Sciatic nerve (tissue), 2 donors: ENCODE measurements at regions not wholly inside any gene's neighbourhood (a gene's known extent, or its start where the extent isn't known, plus 50 kb on each side); places are given as distances from the start of the nearest gene placed in this dataset.

Experiments used
- ATAC-seq: fragments of 200-7000 bp; cut with Tn5 transposase; one replicate; pipeline ENCODE4 v1.9.1; 2020; ENCODE audit warnings: mild to moderate bottlenecking, moderate library complexity
- DNase-seq: peaks from one replicate; pipeline ENCODE4 v3.0.0-alpha.2; 2020; ENCODE audit warnings: low spot score
- intact Hi-C: fragments of 100-400 bp; cut with DNase I; formaldehyde crosslinking; loops from one replicate; pipeline ENCODE4 v1.14.2; 2022
- donor health status: DM: no; HTN: no; CAD: no.
- donor health status: DM: no; HTN: no; CAD: no.

DNA sequence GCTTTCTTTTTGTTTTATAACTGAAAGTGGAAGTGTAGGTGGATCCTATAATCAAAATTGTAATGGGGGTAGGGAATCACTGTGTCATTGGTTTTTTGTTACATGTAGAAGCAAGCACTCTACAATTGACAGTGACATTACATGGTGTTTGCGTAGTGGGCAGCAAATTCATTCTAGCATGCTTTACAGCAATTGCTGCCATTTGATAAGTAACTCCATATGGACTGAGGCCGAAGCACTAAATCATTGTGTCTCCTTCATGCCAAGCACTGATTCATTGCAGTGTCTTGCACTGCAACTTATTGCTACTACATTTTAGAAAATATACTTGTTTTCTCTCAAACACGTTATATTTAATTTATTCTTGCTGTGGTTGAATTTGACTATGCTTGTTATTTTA, 933.9 kb downstream of the NSUN3 start:
- ATAC-seq = no peak
- no peak for DNase-seq
- intact Hi-C loops = no loop called here

DNA sequence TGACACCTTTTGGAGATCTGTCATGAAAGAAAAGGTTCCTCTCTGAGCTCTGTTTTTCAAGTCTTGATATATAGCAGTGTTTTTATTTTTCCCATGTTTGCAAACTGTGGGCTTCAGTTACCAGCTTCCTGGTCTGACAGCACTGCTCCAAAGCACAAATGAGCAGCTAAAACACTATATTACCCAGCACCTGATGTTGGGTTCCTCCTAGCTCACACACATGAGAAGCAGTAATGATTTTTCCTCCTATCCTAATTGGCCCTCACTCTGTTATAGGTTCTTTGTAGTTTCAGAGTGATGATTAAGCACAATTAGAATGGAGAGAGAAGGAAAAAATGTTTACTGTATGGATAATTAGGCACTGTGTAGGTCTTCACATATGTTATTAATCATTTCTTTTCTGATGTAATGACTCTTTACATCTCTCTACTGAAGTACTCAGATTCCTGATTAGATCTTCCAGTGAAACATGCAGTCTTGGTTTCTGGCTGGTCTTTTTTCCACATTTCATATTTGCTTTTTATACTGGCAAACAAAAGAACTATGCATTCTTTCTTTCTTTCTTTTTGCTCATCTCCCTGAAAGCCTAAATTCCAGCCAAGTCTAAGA, 939.7 kb downstream of the NSUN3 start:
- intact Hi-C loops = no loop called here
- ATAC-seq (no peak), DNase-seq (no peak)

DNA sequence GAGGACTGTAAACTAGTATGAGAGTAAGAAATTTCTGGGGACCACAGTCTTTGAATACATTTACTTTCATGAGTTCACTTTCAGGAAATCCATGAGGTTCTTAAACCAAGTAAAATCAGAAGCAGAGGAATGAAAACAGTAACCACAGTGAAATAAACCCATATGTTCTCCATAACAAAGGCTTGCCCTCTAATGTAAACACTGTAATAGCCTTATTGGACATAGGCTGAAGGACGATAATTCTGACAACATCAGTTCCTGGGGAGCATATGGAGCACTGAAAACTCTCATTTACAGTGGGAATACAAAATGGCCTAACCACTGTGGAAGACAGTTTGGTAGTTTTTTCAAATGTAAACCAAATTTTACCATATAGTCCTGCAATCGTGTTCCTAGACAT, 965.8 kb downstream of the NSUN3 start:
- no peak for ATAC-seq
- no peak for DNase-seq
- intact Hi-C loops = no loop called here

DNA sequence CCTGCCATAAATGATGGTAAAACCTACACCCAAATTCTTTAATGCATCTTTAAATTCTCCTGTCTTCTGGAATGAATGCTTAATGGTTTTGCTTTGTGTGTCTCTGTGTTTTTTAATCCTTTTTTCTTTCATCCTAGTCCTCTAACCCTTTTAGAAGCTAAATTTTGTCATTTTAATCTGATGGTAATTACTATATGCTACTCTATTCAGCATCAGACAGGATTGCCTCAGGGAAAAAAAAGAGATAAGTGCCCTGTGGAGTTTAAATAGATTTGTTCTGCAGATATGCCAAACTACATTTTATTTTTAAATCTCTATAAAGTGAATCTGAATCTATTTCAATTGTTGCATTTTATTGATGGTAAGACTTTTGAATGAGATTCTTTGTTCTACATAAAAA, 966.8 kb downstream of the NSUN3 start:
- DNase-seq (no peak), ATAC-seq (no peak)
- intact Hi-C loops = no loop called here

DNA sequence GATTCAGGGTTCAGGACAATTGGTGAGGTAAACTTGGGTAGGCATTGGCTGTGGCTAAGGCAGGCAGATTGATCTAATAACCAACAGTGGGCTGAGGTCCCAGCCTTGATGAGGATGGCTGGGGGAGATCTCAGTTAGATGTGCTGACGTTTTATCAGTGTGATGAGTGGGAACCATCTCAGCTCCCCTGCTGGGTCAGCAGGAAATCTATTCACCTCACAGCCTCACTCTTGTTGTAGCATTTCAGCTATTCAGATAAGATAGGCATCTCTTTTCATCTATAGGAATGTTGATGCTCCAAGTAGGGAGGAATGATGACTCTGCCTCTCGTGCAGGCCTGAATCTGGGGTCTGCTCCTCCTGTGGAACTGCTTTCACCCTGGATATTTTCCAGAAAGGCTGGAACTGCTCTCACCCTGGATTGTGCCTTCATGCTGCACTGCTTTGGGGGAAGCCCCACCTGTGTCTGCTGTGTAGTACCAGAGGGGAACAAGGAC, 973.7 kb downstream of the NSUN3 start:
- ATAC-seq = no peak
- no peak for DNase-seq
- intact Hi-C loops = no loop called here

DNA sequence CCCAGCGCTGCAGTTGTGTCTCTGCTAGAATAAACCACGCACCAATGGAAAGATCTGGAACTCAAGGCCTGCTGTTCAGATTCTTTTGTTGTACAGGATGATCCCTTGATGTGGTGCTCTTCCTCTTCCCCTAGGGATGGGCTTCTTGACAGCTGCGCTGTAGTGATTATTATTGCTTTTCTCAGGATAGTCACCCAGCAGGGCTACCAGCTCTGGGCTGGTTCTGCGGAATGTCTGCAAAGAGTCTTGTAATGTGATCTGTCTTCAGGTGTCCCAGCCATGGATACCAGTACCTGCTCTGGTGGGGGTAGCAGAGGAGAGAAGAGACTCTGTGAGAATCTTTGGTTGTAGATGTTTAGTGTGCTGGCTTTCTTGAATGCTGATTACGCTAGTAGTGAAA, 974.2 kb downstream of the NSUN3 start:
- ATAC-seq (no peak), DNase-seq (no peak)
- intact Hi-C loops = no loop called here

DNA sequence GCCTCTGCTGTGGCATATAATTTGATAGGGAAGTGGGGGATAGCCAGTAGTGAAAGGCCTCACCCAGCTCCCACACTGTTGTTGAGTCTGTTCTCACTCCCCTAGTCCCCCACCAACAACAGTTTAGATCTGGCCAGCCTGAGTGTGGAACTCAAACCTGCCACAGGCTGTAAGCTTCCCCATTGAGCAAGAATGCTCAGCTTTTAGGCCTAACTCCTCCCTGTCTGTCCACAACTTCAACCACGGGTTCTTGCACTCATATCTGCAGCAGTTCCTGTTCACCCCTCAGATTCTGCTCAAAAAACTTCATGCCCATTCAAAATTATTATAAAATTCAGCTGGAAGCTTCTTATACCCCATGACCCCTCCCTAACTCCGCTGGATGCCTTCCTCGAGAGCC, 975.1 kb downstream of the NSUN3 start:
- ATAC-seq (no peak), DNase-seq (no peak)
- intact Hi-C loops = no loop called here

DNA sequence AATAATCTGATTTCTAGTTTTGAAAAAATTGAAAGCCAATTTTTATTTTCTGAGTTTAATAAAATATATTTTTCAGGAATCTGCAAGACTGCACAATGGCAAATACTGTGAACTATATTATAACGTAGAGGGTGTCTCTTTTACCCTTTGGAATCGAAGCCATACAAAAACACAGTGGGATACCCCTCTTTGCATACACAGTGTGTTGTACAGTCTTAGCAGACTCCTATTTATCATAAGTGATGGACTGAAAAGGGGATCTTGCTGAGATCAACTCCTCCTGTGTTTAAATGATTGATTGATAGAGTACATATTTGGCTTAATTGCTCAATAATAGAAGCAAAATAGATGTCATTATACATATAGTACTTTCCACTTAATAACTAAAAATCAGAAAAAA, 981.2 kb downstream of the NSUN3 start:
- DNase-seq (no peak), ATAC-seq (no peak)
- intact Hi-C loops = no loop called here

DNA sequence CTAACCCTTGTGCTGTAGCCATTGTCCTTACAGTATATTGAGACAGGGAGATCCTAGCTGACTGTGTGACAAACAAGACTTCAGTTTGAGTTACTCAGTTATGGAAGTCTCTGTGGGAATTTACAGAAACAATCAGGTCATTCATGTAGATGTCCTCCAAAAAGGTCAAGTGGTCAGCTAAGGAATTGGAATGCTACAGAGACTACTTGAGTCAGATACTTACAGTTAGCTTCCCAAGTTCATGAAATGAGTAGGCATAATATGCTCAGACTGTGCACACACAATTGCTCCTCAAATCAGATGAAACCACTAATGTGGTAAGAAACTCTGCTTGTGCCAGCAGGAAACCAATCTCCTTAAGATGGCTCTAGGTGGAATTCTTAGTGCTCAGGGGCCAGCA, 985.7 kb downstream of the NSUN3 start:
- intact Hi-C loops = no loop called here
- DNase-seq = no peak
- ATAC-seq = peak; percentile 39

DNA sequence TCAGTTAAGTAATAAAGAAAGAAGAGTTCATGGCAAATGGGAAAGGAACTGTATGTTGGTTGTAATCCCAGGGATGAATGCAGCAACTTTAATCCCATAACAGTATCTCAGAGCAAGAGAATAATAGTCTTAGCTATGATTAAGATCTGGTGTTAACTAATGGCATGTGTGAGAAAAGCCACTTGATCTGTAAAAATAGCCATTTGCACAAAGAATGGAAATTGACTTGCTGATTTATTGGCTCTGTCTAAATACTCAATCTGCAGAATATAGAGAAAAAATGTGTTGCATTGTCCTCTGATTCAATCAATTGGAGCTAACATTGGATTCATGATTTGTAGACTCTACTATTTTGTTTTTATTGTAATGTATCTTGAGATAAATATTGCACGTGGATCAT, 987.0 kb downstream of the NSUN3 start:
- intact Hi-C loops = no loop called here
- ATAC-seq (no peak), DNase-seq (no peak)

DNA sequence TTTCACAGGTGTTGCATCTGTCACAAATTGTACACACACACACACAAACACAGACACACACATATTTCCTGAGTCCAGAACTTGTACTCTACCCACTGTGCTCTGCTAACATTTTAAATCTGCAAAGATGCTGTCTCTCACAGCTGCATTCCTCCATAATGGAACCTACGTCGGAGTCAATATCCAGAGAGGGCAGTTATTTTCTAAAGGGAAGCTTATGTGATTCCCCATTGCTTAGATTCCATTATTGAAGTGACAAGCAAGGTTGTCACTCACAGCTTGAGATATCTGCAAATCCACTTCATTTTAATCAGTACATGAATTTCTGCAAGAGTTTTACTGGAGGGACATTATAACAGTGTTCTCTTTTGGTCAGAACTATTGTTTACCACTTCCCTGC, 992.4 kb downstream of the NSUN3 start:
- DNase-seq = no peak
- ATAC-seq = no peak
- intact Hi-C loops = no loop called here

DNA sequence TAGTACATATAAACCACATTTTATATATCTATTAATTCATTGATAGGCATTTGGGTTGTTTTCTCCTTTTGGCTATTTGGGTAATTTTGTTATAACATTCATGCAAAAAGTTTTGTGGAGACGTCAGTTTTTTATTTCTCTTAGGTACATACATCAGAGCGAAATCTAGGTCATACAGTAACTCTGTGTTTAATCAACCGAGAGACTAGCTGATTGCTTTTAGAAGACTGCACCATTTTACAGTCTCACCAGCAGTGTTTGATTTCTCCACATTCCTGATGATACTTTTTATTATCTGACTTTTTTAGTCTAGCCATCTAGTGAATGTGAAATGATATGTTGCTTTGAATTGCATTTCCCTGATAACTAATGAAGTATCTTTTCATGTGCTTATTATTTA, 1019.3 kb downstream of the NSUN3 start:
- ATAC-seq (no peak), DNase-seq (no peak)
- intact Hi-C loops = no loop called here

DNA sequence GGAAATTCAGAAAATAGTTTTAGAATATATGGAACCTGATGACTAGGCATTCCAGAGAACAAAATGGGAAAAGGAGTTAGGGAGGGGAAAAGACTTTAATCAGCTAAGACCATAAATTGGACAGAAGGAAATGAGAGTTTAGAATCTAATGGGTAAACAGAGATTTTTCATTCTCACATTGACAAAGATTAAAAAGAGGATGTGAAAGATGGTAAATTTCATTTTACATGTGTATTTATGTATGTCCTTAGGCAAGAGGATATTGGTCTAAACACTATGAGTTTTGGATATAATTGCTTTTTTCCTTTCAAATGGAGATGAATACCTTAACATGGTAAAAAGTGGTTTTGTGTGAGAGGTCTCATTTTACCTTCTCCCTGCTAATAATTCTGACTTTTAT, 1021.9 kb downstream of the NSUN3 start:
- intact Hi-C loops = no loop called here
- no peak for DNase-seq
- ATAC-seq = no peak

DNA sequence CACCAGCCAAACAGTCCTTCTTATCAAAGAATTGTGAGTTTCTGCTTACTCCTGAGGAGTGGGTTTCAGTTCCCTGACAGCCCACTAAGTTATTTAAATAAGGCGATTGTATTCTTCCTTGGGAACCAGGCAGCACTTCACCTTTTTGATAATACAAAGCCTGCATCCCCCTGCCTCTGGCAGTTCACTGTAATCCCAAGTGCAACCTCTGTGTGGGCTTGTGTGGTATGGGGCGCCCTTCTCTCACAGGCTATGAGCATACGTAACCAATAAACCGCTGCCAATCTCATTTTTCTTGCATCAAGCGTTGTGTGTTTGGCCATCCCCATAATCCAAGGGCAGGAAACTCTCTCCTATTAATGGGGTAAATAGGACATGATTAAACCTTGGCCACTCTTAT, 1025.6 kb downstream of the NSUN3 start:
- ATAC-seq (no peak), DNase-seq (no peak)
- intact Hi-C loops = no loop called here

DNA sequence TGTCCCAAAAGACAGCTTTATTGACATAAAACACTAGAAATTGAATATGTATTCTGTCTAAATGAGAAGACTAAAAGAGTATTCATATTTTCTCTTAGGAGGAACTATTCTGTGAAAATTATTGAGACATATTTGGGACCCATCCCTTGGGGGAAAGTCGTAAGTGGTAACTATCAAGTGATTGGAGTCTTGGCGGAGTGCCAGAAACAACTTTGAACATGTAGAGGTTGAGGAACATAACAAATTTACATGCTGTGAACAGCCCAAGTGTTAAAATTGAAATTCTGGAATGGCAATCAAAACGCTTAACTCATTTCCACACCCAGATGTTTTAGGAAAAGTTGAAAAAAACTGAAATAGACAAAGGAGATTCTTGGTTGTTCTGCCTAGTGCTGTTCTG, 1034.6 kb downstream of the NSUN3 start:
- ATAC-seq = no peak
- DNase-seq = no peak

DNA sequence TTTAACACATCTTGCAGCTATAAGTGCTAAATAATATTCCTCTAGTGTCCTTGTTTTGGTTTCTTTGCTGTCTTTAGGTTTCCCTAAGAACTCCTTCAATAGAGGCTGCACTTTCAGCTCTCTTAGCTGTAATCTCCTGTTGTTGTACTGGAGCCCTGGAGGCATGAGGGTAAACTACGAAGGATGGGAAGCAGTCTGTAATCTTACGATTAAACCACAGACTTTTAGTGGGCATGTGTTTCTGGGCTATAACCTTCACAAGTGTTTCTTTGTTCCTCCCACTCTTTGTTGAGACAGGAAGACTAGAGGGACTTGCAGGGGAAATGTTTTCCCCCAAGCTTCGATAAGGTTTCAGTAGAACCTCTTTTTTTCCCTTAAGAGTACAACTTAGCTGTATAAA, 1058.1 kb downstream of the NSUN3 start:
- ATAC-seq = no peak
- intact Hi-C loops = no loop called here
- DNase-seq = no peak

More for the DNA sequence above, 1034.6 kb downstream of the NSUN3 start:
- intact Hi-C loops = no loop called here

DNA sequence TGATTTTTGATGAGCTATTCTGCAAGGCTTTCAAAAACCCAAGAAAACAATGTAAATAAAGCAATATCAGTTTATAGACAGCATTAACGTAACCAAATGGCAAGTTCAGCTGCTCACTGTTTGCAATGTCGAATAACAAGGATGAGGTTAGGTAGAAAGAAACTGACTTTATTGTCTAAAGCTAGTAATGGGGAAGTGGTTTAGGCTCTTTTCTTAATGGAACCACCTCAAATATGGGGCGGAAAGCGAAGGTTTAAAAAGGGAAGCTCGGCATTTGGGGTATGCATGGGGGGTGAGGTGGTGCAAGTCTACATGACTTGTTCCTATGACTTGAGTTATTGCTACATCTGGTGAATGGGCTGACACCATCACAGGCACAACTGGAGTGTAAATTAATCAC, 1060.2 kb downstream of the NSUN3 start:
- ATAC-seq (no peak), DNase-seq (no peak)
- intact Hi-C loops = no loop called here

DNA sequence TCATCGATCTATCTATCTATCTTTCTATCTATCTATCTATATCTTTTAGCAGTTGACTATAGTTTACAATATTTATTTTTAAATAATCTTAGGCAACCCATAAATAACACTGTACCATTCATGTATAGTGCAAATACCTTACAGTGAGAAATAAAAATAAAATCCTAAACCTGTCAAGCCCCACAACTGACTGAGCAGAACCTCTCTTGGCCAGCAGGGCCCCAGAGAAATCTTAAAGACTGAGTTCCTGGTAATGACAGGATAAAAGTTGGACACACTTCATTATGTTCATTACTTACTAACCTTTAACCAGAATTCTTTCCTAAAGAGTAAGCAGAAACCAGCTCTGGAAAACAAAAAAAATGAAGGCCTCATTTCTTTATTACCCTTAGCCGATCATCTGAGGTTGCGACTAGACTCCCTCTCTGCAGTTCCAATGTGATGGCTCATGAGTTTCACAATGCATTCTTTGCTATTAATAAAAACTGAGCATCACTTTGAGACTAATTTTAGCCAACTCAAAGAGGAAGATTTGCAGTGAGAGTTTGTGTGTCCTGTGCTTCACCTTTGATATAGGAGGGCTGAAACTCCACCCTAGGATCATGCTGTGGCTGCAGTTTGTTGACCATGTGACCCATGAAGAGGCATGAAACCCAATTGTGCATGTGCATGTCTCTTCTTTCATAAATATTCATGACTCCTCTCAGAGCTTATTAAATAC, 1072.0 kb downstream of the NSUN3 start:
- DNase-seq (no peak), ATAC-seq (no peak)
- intact Hi-C loops = no loop called here

DNA sequence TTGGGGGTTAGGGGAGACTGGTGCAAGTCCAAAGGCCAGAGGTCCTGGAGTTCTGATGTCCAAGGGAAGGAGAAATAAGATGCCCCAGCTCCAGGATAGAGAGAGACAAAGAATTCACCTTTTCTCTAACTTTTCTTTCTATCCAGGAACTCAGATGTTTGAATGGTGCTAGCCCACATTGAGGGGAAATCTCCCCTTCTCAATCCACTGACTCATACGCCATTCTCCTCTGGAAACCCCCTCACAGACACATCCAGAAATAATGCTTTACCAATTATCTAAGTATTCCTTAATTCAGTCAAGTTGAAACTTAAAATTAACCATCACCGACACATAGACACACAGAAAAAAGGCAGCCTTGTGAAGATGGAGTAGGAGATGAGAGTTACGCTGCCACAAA, 1085.2 kb downstream of the NSUN3 start:
- intact Hi-C loops = no loop called here
- no peak for ATAC-seq
- DNase-seq = no peak

DNA sequence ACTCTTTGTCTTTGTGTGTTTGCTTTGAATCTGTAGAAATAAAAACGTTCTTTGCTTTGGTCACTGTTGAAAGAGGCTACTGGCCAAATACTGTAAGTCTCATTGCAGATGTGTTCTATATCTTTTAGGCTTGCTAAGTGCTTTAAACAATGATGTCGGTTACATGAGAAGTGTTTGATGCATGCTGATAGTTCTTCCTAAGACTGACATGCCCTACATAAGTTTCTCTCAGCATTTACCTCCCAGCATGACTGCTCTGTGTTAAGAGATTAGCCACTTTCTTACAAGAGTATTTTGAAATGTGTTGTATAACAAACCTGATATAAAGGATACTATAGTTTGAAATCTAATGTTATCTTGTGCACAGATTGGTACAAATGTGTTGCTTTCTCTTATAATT, 1088.7 kb downstream of the NSUN3 start:
- DNase-seq (no peak), ATAC-seq (no peak)
- intact Hi-C loops = no loop called here

DNA sequence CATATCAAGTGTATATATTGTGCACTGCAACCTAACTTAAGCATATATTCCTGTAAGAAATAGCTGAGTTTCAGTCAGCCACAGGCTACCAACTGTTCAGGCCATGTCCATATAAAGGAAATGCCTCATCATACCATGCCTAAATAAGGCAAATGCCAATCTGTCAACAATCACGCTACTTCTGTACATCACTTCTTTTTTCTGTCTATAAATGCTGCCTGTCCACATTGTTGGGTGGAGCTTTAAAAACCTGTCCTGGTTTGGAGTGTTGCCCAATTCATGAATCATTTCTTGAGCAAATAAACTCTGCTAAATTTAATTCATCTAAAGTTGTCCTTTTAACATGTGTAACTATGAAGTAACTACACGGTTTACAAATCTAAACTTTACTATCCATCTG, 1091.9 kb downstream of the NSUN3 start:
- ATAC-seq (no peak), DNase-seq (no peak)
- intact Hi-C loops = no loop called here
